H9 (cell line): ENCODE measurements at regions not wholly inside any gene's neighbourhood (a gene's known extent, or its start where the extent isn't known, plus 50 kb on each side); places are given as distances from the start of the nearest gene placed in this dataset.

Experiments
- DNase-seq: peaks from one replicate; pipeline ENCODE4 v3.0.0-alpha.2; 2017
- H2AFZ ChIP-seq: one replicate; pipeline ENCODE4 v1.6.1; 2013; ENCODE audit warnings: mild to moderate bottlenecking, low read length, control low read depth, moderate library complexity
- H2AK5ac ChIP-seq: 2 replicates; pipeline ENCODE4 v1.6.1; 2013; ENCODE audit warnings: low read length, control low read depth, mixed read lengths; ENCODE audit not compliant: insufficient read length
- H2BK120ac ChIP-seq: one replicate; pipeline ENCODE4 v1.6.1; 2013; ENCODE audit warnings: low read depth, mild to moderate bottlenecking, low read length, control low read depth, inconsistent platforms; ENCODE audit not compliant: poor library complexity, severe bottlenecking
- H2BK12ac ChIP-seq: 2 replicates; pipeline ENCODE4 v1.6.1; 2013; ENCODE audit warnings: low read length, control low read depth, mixed read lengths, low read depth; ENCODE audit not compliant: insufficient read length
- H2BK15ac ChIP-seq: 2 replicates; pipeline ENCODE4 v1.6.1; 2013; ENCODE audit warnings: low read depth, low read length, control low read depth
- H2BK20ac ChIP-seq: one replicate; pipeline ENCODE4 v1.6.1; 2013; ENCODE audit warnings: low read depth, mild to moderate bottlenecking, low read length, control low read depth, inconsistent platforms; ENCODE audit not compliant: poor library complexity, severe bottlenecking
- H2BK5ac ChIP-seq: 2 replicates; pipeline ENCODE4 v1.6.1; 2013; ENCODE audit warnings: low read length, control low read depth, mixed read lengths; ENCODE audit not compliant: insufficient read length
- H3K14ac ChIP-seq: 2 replicates; pipeline ENCODE4 v1.6.1; 2013; ENCODE audit warnings: low read length, control low read depth; ENCODE audit not compliant: insufficient read depth
- H3K18ac ChIP-seq: 2 replicates; pipeline ENCODE4 v1.6.1; 2013; ENCODE audit warnings: low read depth, mild to moderate bottlenecking, mixed read lengths, low read length, control low read depth; ENCODE audit not compliant: insufficient read length
- H3K23ac ChIP-seq: 2 replicates; pipeline ENCODE4 v1.6.1; 2013; ENCODE audit warnings: low read length, control low read depth, mixed read lengths, low read depth; ENCODE audit not compliant: insufficient read length
- H3K23me2 ChIP-seq: 2 replicates; pipeline ENCODE4 v1.6.1; 2013; ENCODE audit warnings: low read depth, mild to moderate bottlenecking, mixed read lengths, low read length, control low read depth; ENCODE audit not compliant: insufficient read length, poor library complexity, severe bottlenecking
- H3K27ac ChIP-seq: 2 replicates; pipeline ENCODE4 v1.5.1; 2013; ENCODE audit warnings: low read length, control low read depth, mixed read lengths, low read depth; ENCODE audit not compliant: insufficient read length
- H3K27me3 ChIP-seq: 2 replicates; pipeline ENCODE4 v1.6.1; 2013; ENCODE audit warnings: low read length, control low read depth, inconsistent platforms; ENCODE audit not compliant: insufficient read depth
- H3K4ac ChIP-seq: 2 replicates; pipeline ENCODE4 v1.6.1; 2013; ENCODE audit warnings: low read depth, mild to moderate bottlenecking, control low read depth, inconsistent platforms, low read length, moderate library complexity
- H3K4me1 ChIP-seq: 2 replicates; pipeline ENCODE4 v1.6.1; 2013; ENCODE audit warnings: low read length, control low read depth, inconsistent platforms; ENCODE audit not compliant: insufficient read depth
- H3K4me2 ChIP-seq: 2 replicates; pipeline ENCODE4 v1.6.1; 2013; ENCODE audit warnings: low read length, control low read depth, mixed read lengths; ENCODE audit not compliant: insufficient read length, insufficient read depth
- H3K56ac ChIP-seq: 2 replicates; pipeline ENCODE4 v1.6.1; 2013; ENCODE audit warnings: low read depth, mild to moderate bottlenecking, mixed read lengths, low read length, control low read depth; ENCODE audit not compliant: insufficient read length
- H3K79me1 ChIP-seq: 2 replicates; pipeline ENCODE4 v1.6.1; 2013; ENCODE audit warnings: low read depth, mild to moderate bottlenecking, moderate library complexity, low read length, control low read depth, inconsistent platforms; ENCODE audit not compliant: insufficient read depth, poor library complexity, severe bottlenecking
- H3K79me2 ChIP-seq: 2 replicates; pipeline ENCODE4 v1.6.1; 2013; ENCODE audit warnings: low read length, control low read depth, inconsistent platforms; ENCODE audit not compliant: insufficient read depth
- H3K9ac ChIP-seq: 2 replicates; pipeline ENCODE4 v1.6.1; 2013; ENCODE audit warnings: low read length, control low read depth, mixed read lengths; ENCODE audit not compliant: insufficient read length; ENCODE audit errors: extremely low read depth
- H3K9me3 ChIP-seq: one replicate; pipeline ENCODE4 v1.6.1; 2013; ENCODE audit warnings: low read depth, low read length, inconsistent platforms; ENCODE audit not compliant: control insufficient read depth
- H3T11ph ChIP-seq: one replicate; pipeline ENCODE4 v1.6.1; 2013; ENCODE audit warnings: mild to moderate bottlenecking, low read length, control low read depth, inconsistent platforms
- H4K20me1 ChIP-seq: one replicate; pipeline ENCODE4 v1.6.1; 2013; ENCODE audit not compliant: control insufficient read depth, insufficient read length, insufficient read depth
- H4K5ac ChIP-seq: 2 replicates; pipeline ENCODE4 v1.6.1; 2013; ENCODE audit warnings: low read depth, mild to moderate bottlenecking, mixed read lengths, low read length, control low read depth; ENCODE audit not compliant: insufficient read length
- H4K8ac ChIP-seq: replicated peaks from 2 replicates; pipeline ENCODE4 v1.6.1; 2013; ENCODE audit warnings: low read length, control low read depth, mixed read lengths, low read depth; ENCODE audit not compliant: insufficient read length
- H4K91ac ChIP-seq: 2 replicates; pipeline ENCODE4 v1.6.1; 2013; ENCODE audit warnings: low read depth, mild to moderate bottlenecking, moderate library complexity, mixed read lengths, low read length, control low read depth; ENCODE audit not compliant: insufficient read length
- H3K27ac Mint-ChIP-seq, 3 experiments: 2 replicates in 2 of 3; 3 replicates in 1 of 3; pipeline ENCODE4 v1.8.0; 2020 to 2021; ENCODE audit warnings: mixed read lengths in 3 of 3, mild to moderate bottlenecking in 1 of 3, moderate library complexity in 1 of 3
- H3K27me3 Mint-ChIP-seq: 2 replicates; pipeline ENCODE4 v1.8.0; 2021; ENCODE audit warnings: low read depth, mild to moderate bottlenecking, moderate library complexity, mixed read lengths
- H3K36me3 Mint-ChIP-seq, 3 experiments: 2 replicates in 2 of 3; 3 replicates in 1 of 3; pipeline ENCODE4 v1.8.0; 2020 to 2021; ENCODE audit warnings: low read depth in 3 of 3, mixed read lengths in 3 of 3; ENCODE audit not compliant: insufficient read depth in 1 of 3
- H3K4me1 Mint-ChIP-seq, 2 experiments: 2 replicates each; pipeline ENCODE4 v1.8.0; 2020; ENCODE audit warnings: mixed read lengths in 2 of 2
- H3K4me3 Mint-ChIP-seq, 2 experiments: 2 replicates in 1 of 2; 3 replicates in 1 of 2; pipeline ENCODE4 v1.8.0; 2020 to 2021; ENCODE audit warnings: mild to moderate bottlenecking in 2 of 2, mixed read lengths in 2 of 2, moderate library complexity in 1 of 2
- H3K9me3 Mint-ChIP-seq, 2 experiments: 2 replicates in 1 of 2; 3 replicates in 1 of 2; pipeline ENCODE4 v1.8.0; 2020; ENCODE audit warnings: mild to moderate bottlenecking in 2 of 2, mixed read lengths in 2 of 2, moderate library complexity in 1 of 2
- WGBS: extraction: QIAGEN DNeasy Blood & Tissue Kit; methylation state at CpG from one replicate; pipeline ENCODE4 v1.1.7; 2013; ENCODE audit warnings: missing lambda C conversion rate, low lambda C conversion rate, mixed read lengths; ENCODE audit not compliant: insufficient read length; ENCODE audit errors: extremely low coverage; 5-methylcytosine and 5-hydroxymethylcytosine counted together
- TF ChIP-seq, protein P1 (sequence below): fragments of 200-600 bp; sonication (generic); conservative IDR thresholded peaks from 3 replicates; pipeline ENCODE4 v1.8.0; 2021; ENCODE audit warnings: antibody characterized with exemption, mild to moderate bottlenecking

DNA sequence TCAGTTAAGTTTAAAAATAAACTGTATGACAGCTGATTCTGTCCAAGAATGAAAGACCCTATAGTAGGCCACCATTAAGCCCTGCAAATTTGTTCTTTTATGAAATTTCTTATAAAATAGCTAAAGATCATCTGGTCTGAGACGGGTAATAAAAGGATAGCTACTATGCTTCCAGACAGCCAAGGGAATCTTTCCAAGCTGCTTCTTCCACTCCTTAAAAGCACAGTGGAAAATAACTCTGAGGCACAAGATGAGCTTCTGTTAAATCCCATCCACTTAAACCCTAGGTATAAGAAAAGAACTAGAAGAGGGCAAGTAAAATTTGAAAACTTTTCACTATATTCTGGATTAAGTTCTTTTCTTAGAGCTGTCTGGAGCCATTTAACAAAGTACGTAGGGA lies 194.3 kb downstream of the CAPZA3 start:
- Mint-ChIP-seq H3K27me3 (no peaks in the 10 kb centered on the region), H3K27ac (no peak overlapping the region), H3K9me3 (peaks cover 13% of the 10 kb centered on the region in 2 experiments), H3K36me3 (peaks cover 11 to 19% (median 14%) of the 10 kb centered on the region in 3 experiments), H3K4me3 (no peak overlapping the region), H3K4me1 (peaks cover 12 to 13% of the 10 kb centered on the region in 2 experiments)
- no peak overlapping the region for H3K18ac ChIP-seq
- H2BK5ac ChIP-seq = no peak overlapping the region
- H3K4me2 ChIP-seq = no peak overlapping the region
- no peak overlapping the region for H3K9ac ChIP-seq
- H3K23ac ChIP-seq = no peak overlapping the region
- H4K5ac ChIP-seq = no peak overlapping the region
- no peaks in the 10 kb centered on the region for H3K79me2 ChIP-seq
- no peak overlapping the region for H2BK120ac ChIP-seq
- no peak overlapping the region for H2AFZ ChIP-seq
- H2BK15ac ChIP-seq = no peak overlapping the region
- H3K4ac ChIP-seq = no peak overlapping the region
- TF ChIP-seq, protein P1, sequence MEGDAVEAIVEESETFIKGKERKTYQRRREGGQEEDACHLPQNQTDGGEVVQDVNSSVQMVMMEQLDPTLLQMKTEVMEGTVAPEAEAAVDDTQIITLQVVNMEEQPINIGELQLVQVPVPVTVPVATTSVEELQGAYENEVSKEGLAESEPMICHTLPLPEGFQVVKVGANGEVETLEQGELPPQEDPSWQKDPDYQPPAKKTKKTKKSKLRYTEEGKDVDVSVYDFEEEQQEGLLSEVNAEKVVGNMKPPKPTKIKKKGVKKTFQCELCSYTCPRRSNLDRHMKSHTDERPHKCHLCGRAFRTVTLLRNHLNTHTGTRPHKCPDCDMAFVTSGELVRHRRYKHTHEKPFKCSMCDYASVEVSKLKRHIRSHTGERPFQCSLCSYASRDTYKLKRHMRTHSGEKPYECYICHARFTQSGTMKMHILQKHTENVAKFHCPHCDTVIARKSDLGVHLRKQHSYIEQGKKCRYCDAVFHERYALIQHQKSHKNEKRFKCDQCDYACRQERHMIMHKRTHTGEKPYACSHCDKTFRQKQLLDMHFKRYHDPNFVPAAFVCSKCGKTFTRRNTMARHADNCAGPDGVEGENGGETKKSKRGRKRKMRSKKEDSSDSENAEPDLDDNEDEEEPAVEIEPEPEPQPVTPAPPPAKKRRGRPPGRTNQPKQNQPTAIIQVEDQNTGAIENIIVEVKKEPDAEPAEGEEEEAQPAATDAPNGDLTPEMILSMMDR = no peak
- H3K27ac ChIP-seq = no peak overlapping the region
- H3K56ac ChIP-seq = no peak overlapping the region
- no peak overlapping the region for H4K91ac ChIP-seq
- H3T11ph ChIP-seq = no peak overlapping the region
- no peaks in the 10 kb centered on the region for H3K79me1 ChIP-seq
- no peaks in the 10 kb centered on the region for H4K20me1 ChIP-seq
- no peak overlapping the region for H3K14ac ChIP-seq
- no peak overlapping the region for H2BK20ac ChIP-seq
- no CpG with 5 or more reads among the region's 2 CpGs for WGBS
- DNase-seq = no peak
- no peak overlapping the region for H2BK12ac ChIP-seq
- H2AK5ac ChIP-seq = no peak overlapping the region
- no peaks in the 10 kb centered on the region for H3K27me3 ChIP-seq
- H3K9me3 ChIP-seq = no peaks in the 10 kb centered on the region
- H3K4me1 ChIP-seq = no peaks in the 10 kb centered on the region
- no peak overlapping the region for H4K8ac ChIP-seq
- H3K23me2 ChIP-seq = no peaks in the 10 kb centered on the region
